ENCODE measurements at regions not wholly inside any gene's neighbourhood (a gene's known extent, or its start where the extent isn't known, plus 50 kb on each side); places are given as distances from the start of the nearest gene placed in this dataset.

DNA sequence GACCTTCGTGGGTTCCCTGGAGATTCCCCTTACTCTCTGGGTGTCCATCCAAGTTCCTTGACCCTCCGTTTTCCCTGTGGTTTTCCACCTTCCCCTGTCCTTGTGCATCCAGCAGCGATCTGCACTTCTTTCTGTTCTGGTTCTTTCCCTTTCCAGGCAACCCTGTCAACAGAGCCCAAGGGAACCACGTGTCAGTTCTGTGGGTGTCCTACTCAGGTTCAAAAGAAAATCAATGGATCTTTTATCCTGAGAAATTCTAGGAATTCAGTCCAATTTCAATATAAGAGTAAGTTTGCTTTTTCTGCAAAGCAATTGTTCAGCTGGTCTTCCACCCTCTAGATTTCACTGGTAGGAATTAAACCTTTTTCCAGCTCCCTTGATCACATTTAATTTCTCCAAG, 1394.8 kb upstream of the SLC10A2 start:
- H3K36me3 ChIP-seq (ENCODE audit: control insufficient read depth in 2 of 2, insufficient read depth in 1 of 2, low read length in 2 of 2) = no peaks in the 10 kb centered on the region
- ChIA-PET POLR2A (no interaction called here), CTCF (no interaction called here)
- no peak overlapping the region for H3K27ac ChIP-seq (ENCODE audit: extremely low read depth, low read depth, low read length)
- no peak overlapping the region for H3K4me3 ChIP-seq (ENCODE audit: low read depth, low read length)
- no peak for TF ChIP-seq ZNF221 (tag by site-specific recombination; IDR thresholded peaks at IDR 0.05; ENCODE audit: borderline replicate concordance)
- no peak for TF ChIP-seq KLF9 (tag by site-specific recombination; IDR thresholded peaks at IDR 0.05; ENCODE audit: low read depth)
- no peak for TF ChIP-seq ZNF157 (tag by site-specific recombination; IDR thresholded peaks at IDR 0.05)
- no peak for TF ChIP-seq PRDM1 (tag by site-specific recombination; IDR thresholded peaks at IDR 0.05)
- no peak for TF ChIP-seq ZNF654 (tag by site-specific recombination; IDR thresholded peaks at IDR 0.05; ENCODE audit: low read depth)
- no peak for TF ChIP-seq ZNF391 (tag by site-specific recombination; IDR thresholded peaks at IDR 0.05; ENCODE audit: borderline replicate concordance, low read depth)
- TF ChIP-seq ZNF707 (tag by site-specific recombination; IDR thresholded peaks at IDR 0.05) = no peak
- no peak for TF ChIP-seq ZNF394 (tag by site-specific recombination; IDR thresholded peaks at IDR 0.05; ENCODE audit: borderline replicate concordance)
- no peak for TF ChIP-seq OSR2 (tag by site-specific recombination; IDR thresholded peaks at IDR 0.05)
- TF ChIP-seq ZNF341 (tag by site-specific recombination; IDR thresholded peaks at IDR 0.05; ENCODE audit: low read depth) = no peak
- no peak for TF ChIP-seq ZNF19 (tag by site-specific recombination; IDR thresholded peaks at IDR 0.05; ENCODE audit: low read depth)
- TF ChIP-seq ZNF596 (tag by site-specific recombination; IDR thresholded peaks at IDR 0.05) = no peak
- no peaks in the 10 kb centered on the region for H3K4me1 ChIP-seq (ENCODE audit: control insufficient read depth, insufficient read depth, low read length)
- no peaks in the 10 kb centered on the region for H3K9me3 ChIP-seq (ENCODE audit: control insufficient read depth, insufficient read depth, low read depth, low read length)

DNA sequence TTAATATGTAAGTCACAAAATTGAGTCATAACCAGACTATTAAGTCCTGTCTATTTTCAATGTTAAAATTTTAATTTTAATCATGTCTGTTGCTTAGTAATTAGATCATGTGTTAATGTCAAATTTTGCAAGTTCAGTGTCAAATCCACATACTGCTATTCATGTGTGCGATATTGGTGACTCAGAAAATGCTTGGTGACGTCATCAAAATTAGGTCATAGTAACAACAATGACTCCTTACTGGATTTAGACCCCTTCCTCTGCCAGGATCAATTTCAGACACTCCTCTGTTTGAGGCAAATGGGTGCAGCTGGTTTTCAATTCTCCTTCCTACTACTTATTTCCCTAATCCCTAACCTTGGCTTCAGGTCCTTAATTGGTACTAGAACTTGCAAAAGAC, 1394.3 kb upstream of the SLC10A2 start:
- ChIA-PET POLR2A (no interaction called here), CTCF (no interaction called here)
- Histone ChIP-seq H3K4me1 (ENCODE audit: control insufficient read depth, insufficient read depth, low read length) (no peaks in the 10 kb centered on the region), H3K36me3 (ENCODE audit: control insufficient read depth in 2 of 2, insufficient read depth in 1 of 2, low read length in 2 of 2) (no peaks in the 10 kb centered on the region), H3K9me3 (ENCODE audit: control insufficient read depth, insufficient read depth, low read depth, low read length) (no peaks in the 10 kb centered on the region), H3K4me3 (ENCODE audit: low read depth, low read length) (no peak overlapping the region), H3K27ac (ENCODE audit: extremely low read depth, low read depth, low read length) (no peak overlapping the region)
- TF ChIP-seq KLF1 (tag by site-specific recombination; IDR thresholded peaks at IDR 0.05) (no peak), ZNF23 (tag by site-specific recombination; IDR thresholded peaks at IDR 0.05; ENCODE audit: borderline replicate concordance) (no peak), ZNF529 (tag by site-specific recombination; IDR thresholded peaks at IDR 0.05; ENCODE audit: insufficient replicate concordance) (no peak), ZNF792 (tag by site-specific recombination; IDR thresholded peaks at IDR 0.05) (no peak)
- TF ChIP-seq, protein P1, sequence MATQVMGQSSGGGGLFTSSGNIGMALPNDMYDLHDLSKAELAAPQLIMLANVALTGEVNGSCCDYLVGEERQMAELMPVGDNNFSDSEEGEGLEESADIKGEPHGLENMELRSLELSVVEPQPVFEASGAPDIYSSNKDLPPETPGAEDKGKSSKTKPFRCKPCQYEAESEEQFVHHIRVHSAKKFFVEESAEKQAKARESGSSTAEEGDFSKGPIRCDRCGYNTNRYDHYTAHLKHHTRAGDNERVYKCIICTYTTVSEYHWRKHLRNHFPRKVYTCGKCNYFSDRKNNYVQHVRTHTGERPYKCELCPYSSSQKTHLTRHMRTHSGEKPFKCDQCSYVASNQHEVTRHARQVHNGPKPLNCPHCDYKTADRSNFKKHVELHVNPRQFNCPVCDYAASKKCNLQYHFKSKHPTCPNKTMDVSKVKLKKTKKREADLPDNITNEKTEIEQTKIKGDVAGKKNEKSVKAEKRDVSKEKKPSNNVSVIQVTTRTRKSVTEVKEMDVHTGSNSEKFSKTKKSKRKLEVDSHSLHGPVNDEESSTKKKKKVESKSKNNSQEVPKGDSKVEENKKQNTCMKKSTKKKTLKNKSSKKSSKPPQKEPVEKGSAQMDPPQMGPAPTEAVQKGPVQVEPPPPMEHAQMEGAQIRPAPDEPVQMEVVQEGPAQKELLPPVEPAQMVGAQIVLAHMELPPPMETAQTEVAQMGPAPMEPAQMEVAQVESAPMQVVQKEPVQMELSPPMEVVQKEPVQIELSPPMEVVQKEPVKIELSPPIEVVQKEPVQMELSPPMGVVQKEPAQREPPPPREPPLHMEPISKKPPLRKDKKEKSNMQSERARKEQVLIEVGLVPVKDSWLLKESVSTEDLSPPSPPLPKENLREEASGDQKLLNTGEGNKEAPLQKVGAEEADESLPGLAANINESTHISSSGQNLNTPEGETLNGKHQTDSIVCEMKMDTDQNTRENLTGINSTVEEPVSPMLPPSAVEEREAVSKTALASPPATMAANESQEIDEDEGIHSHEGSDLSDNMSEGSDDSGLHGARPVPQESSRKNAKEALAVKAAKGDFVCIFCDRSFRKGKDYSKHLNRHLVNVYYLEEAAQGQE (tag by site-specific recombination; IDR thresholded peaks at IDR 0.05) = no peak
- TF ChIP-seq, protein P2, sequence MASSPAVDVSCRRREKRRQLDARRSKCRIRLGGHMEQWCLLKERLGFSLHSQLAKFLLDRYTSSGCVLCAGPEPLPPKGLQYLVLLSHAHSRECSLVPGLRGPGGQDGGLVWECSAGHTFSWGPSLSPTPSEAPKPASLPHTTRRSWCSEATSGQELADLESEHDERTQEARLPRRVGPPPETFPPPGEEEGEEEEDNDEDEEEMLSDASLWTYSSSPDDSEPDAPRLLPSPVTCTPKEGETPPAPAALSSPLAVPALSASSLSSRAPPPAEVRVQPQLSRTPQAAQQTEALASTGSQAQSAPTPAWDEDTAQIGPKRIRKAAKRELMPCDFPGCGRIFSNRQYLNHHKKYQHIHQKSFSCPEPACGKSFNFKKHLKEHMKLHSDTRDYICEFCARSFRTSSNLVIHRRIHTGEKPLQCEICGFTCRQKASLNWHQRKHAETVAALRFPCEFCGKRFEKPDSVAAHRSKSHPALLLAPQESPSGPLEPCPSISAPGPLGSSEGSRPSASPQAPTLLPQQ (tag by site-specific recombination; IDR thresholded peaks at IDR 0.05) = no peak
- TF ChIP-seq, protein P3, sequence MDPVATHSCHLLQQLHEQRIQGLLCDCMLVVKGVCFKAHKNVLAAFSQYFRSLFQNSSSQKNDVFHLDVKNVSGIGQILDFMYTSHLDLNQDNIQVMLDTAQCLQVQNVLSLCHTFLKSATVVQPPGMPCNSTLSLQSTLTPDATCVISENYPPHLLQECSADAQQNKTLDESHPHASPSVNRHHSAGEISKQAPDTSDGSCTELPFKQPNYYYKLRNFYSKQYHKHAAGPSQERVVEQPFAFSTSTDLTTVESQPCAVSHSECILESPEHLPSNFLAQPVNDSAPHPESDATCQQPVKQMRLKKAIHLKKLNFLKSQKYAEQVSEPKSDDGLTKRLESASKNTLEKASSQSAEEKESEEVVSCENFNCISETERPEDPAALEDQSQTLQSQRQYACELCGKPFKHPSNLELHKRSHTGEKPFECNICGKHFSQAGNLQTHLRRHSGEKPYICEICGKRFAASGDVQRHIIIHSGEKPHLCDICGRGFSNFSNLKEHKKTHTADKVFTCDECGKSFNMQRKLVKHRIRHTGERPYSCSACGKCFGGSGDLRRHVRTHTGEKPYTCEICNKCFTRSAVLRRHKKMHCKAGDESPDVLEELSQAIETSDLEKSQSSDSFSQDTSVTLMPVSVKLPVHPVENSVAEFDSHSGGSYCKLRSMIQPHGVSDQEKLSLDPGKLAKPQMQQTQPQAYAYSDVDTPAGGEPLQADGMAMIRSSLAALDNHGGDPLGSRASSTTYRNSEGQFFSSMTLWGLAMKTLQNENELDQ (tag by site-specific recombination; IDR thresholded peaks at IDR 0.05; ENCODE audit: low read depth) = no peak
- TF ChIP-seq, protein P4, sequence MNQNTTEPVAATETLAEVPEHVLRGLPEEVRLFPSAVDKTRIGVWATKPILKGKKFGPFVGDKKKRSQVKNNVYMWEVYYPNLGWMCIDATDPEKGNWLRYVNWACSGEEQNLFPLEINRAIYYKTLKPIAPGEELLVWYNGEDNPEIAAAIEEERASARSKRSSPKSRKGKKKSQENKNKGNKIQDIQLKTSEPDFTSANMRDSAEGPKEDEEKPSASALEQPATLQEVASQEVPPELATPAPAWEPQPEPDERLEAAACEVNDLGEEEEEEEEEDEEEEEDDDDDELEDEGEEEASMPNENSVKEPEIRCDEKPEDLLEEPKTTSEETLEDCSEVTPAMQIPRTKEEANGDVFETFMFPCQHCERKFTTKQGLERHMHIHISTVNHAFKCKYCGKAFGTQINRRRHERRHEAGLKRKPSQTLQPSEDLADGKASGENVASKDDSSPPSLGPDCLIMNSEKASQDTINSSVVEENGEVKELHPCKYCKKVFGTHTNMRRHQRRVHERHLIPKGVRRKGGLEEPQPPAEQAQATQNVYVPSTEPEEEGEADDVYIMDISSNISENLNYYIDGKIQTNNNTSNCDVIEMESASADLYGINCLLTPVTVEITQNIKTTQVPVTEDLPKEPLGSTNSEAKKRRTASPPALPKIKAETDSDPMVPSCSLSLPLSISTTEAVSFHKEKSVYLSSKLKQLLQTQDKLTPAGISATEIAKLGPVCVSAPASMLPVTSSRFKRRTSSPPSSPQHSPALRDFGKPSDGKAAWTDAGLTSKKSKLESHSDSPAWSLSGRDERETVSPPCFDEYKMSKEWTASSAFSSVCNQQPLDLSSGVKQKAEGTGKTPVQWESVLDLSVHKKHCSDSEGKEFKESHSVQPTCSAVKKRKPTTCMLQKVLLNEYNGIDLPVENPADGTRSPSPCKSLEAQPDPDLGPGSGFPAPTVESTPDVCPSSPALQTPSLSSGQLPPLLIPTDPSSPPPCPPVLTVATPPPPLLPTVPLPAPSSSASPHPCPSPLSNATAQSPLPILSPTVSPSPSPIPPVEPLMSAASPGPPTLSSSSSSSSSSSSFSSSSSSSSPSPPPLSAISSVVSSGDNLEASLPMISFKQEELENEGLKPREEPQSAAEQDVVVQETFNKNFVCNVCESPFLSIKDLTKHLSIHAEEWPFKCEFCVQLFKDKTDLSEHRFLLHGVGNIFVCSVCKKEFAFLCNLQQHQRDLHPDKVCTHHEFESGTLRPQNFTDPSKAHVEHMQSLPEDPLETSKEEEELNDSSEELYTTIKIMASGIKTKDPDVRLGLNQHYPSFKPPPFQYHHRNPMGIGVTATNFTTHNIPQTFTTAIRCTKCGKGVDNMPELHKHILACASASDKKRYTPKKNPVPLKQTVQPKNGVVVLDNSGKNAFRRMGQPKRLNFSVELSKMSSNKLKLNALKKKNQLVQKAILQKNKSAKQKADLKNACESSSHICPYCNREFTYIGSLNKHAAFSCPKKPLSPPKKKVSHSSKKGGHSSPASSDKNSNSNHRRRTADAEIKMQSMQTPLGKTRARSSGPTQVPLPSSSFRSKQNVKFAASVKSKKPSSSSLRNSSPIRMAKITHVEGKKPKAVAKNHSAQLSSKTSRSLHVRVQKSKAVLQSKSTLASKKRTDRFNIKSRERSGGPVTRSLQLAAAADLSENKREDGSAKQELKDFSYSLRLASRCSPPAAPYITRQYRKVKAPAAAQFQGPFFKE (tag by site-specific recombination; IDR thresholded peaks at IDR 0.05; ENCODE audit: borderline replicate concordance) = no peak
- TF ChIP-seq, protein P5, sequence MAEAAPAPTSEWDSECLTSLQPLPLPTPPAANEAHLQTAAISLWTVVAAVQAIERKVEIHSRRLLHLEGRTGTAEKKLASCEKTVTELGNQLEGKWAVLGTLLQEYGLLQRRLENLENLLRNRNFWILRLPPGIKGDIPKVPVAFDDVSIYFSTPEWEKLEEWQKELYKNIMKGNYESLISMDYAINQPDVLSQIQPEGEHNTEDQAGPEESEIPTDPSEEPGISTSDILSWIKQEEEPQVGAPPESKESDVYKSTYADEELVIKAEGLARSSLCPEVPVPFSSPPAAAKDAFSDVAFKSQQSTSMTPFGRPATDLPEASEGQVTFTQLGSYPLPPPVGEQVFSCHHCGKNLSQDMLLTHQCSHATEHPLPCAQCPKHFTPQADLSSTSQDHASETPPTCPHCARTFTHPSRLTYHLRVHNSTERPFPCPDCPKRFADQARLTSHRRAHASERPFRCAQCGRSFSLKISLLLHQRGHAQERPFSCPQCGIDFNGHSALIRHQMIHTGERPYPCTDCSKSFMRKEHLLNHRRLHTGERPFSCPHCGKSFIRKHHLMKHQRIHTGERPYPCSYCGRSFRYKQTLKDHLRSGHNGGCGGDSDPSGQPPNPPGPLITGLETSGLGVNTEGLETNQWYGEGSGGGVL (tag by site-specific recombination; IDR thresholded peaks at IDR 0.05) = no peak
